Right lobe of liver (tissue), 6 donors: ENCODE measurements at regions not wholly inside any gene's neighbourhood (a gene's known extent, or its start where the extent isn't known, plus 50 kb on each side); places are given as distances from the start of the nearest gene placed in this dataset.

Source experiments
- ATAC-seq, 4 donors: fragments of 200-7000 bp; cut with Tn5 transposase; one replicate each; pipeline ENCODE4 v1.9.1; 2020; ENCODE audit warnings: mild to moderate bottlenecking in 4 of 4, moderate library complexity in 4 of 4
- DNase-seq, 3 donors: peaks; one replicate each; pipeline ENCODE4 v3.0.0-alpha.2; 2020
- H3K27ac ChIP-seq, 3 donors: fragments of 200-600 bp; one replicate each; pipeline ENCODE4 v1.8.0; 2022
- H3K27me3 ChIP-seq, 2 donors: fragments of 200-600 bp; one replicate each; pipeline ENCODE4 v1.8.0; 2022
- H3K36me3 ChIP-seq, 4 donors: fragments of 200-600 bp; sonication (generic) in 1 of 4; one replicate each; pipeline versions ENCODE4 v1.5.1 to v1.8.0; 2017 to 2022; ENCODE audit warnings: control low read depth in 1 of 4
- H3K4me1 ChIP-seq, 4 donors: fragments of 200-600 bp; sonication (generic) in 1 of 4; one replicate each; pipeline versions ENCODE4 v1.5.1 to v1.8.0; 2017 to 2022; ENCODE audit warnings: control low read depth in 1 of 4
- H3K4me3 ChIP-seq, 3 donors: fragments of 200-600 bp; one replicate each; pipeline ENCODE4 v1.8.0; 2022
- H3K9me3 ChIP-seq, 4 donors: fragments of 200-600 bp; sonication (generic) in 1 of 4; one replicate each; pipeline versions ENCODE4 v1.5.1 to v1.8.0; 2017 to 2022; ENCODE audit warnings: control low read depth in 1 of 4
- CTCF ChIP-seq, 4 donors: fragments of 200-600 bp in 3 of 4; fragments of 450-650 bp in 1 of 4; IDR thresholded peaks; one replicate each; pipeline versions ENCODE4 v1.5.1 to v1.8.0; 2016 to 2022; ENCODE audit warnings: antibody characterized with exemption in 4 of 4, mild to moderate bottlenecking in 2 of 4
- POLR2A ChIP-seq: fragments of 450-650 bp; IDR thresholded peaks from one replicate; pipeline ENCODE4 v1.6.1; 2017; ENCODE audit warnings: antibody characterized with exemption, mild to moderate bottlenecking
- WGBS: methylation state at CpG from one replicate; pipeline ENCODE4 v1.1.6; 2018; ENCODE audit warnings: low coverage, low lambda C conversion rate; ENCODE audit not compliant: insufficient coverage; ENCODE audit errors: missing lambda C conversion rate; 5-methylcytosine and 5-hydroxymethylcytosine counted together
- intact Hi-C, 2 donors: fragments of 100-400 bp; cut with DNase I; formaldehyde crosslinking; loops; one replicate each; pipeline versions ENCODE4 v1.11.2 to v1.14.1; 2022
- donor health status: DM: no; HTN: yes; CAD: no.
- donor health status: DM: no; HTN: no; CAD: no.
- donor health status: DM: no; HTN: no; CAD: no.
- donor health status: DM: no; HTN: yes; CAD: no.
- donor health status: DM: no; HTN: yes; CAD: no.

GRCh38 chr18:78650926-78651325 lies 328.7 kb upstream of the SALL3 start:
- ATAC-seq (peak in 1 of 4 donors; percentile 30), DNase-seq (no peak)
- intact Hi-C loops: no loop called here
- Histone ChIP-seq H3K9me3 (no peaks in the 10 kb centered on the region), H3K36me3 (no peaks in the 10 kb centered on the region), H3K27me3 (no peaks in the 10 kb centered on the region), H3K27ac (no peak overlapping the region), H3K4me3 (no peak overlapping the region), H3K4me1 (no peaks in the 10 kb centered on the region)
- WGBS: 88% methylated on average over 2 of the region's 13 CpGs
- TF ChIP-seq CTCF (IDR thresholded peaks at IDR 0.05) (no peak), POLR2A (no peak)

DNA sequence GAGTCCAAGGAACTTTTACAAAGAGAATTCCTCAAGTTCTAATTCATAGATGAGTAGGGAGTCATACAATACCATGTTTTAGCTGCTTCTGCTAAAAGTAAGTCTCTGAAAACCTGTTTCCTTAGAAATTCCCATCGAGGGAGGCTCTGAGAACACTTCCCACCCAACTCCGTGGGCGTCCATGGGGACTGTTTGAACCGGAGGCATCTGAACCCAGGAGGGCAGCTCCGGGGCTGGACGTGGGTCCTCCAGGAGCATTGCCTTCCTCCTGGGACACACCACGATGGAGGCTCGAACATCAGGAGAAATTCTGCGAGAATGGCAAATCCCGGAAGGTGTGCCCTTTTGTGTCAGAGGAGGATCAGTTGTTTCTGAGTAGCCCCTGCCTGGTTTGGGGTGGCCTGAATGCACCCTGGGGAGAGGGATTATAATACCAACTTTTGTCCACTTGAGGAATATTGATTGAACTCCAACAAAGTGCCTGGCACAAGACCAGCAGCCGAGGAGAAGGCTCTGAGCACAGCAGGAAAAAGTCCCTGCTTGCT lies 327.5 kb upstream of the SALL3 start:
- TF ChIP-seq POLR2A: no peak
- no peak for TF ChIP-seq CTCF (IDR thresholded peaks at IDR 0.05)

GRCh38 chr18:78655921-78656320 lies 323.7 kb upstream of the SALL3 start:
- Histone ChIP-seq H3K4me1 (no peaks in the 10 kb centered on the region), H3K27ac (no peak overlapping the region), H3K4me3 (no peak overlapping the region), H3K27me3 (no peaks in the 10 kb centered on the region), H3K9me3 (no peaks in the 10 kb centered on the region), H3K36me3 (no peaks in the 10 kb centered on the region)
- DNase-seq (no peak), ATAC-seq (no peak)
- intact Hi-C loops: no loop called here
- no peak for TF ChIP-seq CTCF (IDR thresholded peaks at IDR 0.05)
- no peak for TF ChIP-seq POLR2A
- 85% methylated on average over 8 of the region's 8 CpGs for WGBS

More for the DNA sequence above, 327.5 kb upstream of the SALL3 start:
- no peak overlapping the region for H3K27ac ChIP-seq
- no peaks in the 10 kb centered on the region for H3K27me3 ChIP-seq
- no peak for ATAC-seq
- H3K9me3 ChIP-seq: no peaks in the 10 kb centered on the region
- 71% methylated on average over 7 of the region's 11 CpGs for WGBS
- intact Hi-C loops: no loop called here
- DNase-seq: no peak
- no peaks in the 10 kb centered on the region for H3K36me3 ChIP-seq
- H3K4me1 ChIP-seq: no peaks in the 10 kb centered on the region
- no peak overlapping the region for H3K4me3 ChIP-seq

DNA sequence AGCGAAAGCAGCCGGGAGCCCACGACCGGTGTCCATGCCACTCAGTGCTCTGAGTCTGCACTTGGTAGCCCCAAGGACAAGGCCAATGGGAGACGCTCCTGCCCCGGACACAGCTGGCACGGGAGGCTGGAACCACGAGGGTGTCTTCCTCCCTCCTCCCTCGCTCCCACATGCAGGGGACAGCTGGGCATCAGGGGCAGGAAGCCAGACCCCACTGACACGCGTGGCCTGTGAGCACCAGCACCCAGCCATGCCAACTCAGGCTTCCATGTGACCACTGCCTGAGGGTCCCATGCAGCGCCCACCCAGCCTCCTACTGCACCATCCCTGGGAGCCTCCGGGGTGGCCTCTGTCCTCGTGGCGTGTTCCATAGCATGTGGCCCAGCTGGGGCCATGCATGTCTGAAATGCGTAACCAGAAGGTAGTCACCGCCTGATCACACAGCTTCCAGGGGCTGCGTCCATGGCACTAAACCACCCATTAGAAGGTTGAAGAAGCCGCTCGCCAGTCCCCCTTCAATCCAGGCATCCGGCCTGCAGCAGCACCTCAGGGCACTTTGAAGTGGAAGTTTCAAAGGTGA lies 323.2 kb upstream of the SALL3 start:
- H3K27ac ChIP-seq: no peak overlapping the region
- WGBS: 78% methylated on average over 6 of the region's 21 CpGs
- TF ChIP-seq POLR2A: no peak
- no peaks in the 10 kb centered on the region for H3K4me1 ChIP-seq
- no peaks in the 10 kb centered on the region for H3K27me3 ChIP-seq
- no peaks in the 10 kb centered on the region for H3K9me3 ChIP-seq
- intact Hi-C loops: no loop called here
- DNase-seq (no peak), ATAC-seq (no peak)
- H3K4me3 ChIP-seq: no peak overlapping the region
- H3K36me3 ChIP-seq: no peaks in the 10 kb centered on the region

DNA sequence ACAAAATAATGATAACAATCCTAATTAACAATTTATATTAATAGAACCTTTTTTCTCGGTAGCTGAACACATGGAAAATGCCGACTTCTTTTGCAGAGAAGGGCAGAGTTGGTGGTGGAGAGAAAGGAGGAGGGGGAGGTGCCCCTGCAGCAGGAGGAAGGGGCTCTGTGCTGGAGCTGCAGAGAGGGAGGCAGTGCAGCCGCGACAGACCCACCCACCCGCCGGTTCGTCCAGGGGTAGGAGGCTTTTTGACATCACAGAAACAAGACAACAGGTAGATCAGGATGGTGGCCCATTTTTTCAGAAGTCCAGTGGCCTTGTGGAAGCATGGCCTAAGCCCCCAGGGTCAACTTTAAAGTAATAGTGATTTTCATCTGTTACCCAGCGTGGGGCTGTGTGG lies 321.1 kb upstream of the SALL3 start:
- DNase-seq (no peak), ATAC-seq (no peak)
- H3K4me1 ChIP-seq: no peaks in the 10 kb centered on the region
- H3K27me3 ChIP-seq: no peaks in the 10 kb centered on the region
- no peaks in the 10 kb centered on the region for H3K36me3 ChIP-seq
- 34% methylated on average over 4 of the region's 8 CpGs for WGBS
- H3K27ac ChIP-seq: no peak overlapping the region
- no peak overlapping the region for H3K4me3 ChIP-seq
- TF ChIP-seq POLR2A (no peak), CTCF (IDR thresholded peaks at IDR 0.05) (no peak)
- no peaks in the 10 kb centered on the region for H3K9me3 ChIP-seq
- intact Hi-C loops: no loop called here
